Fibroblast of skin of left biceps (primary cell): ENCODE measurements at regions not wholly inside any gene's neighbourhood (a gene's known extent, or its start where the extent isn't known, plus 50 kb on each side); places are given as distances from the start of the nearest gene placed in this dataset.
"Not testable (repeated sequence)": the region's sequence is repeated elsewhere in the genome, so short reads cannot be mapped to it uniquely, and the experiment has no call there.

ENCODE experiments used
- DNase-seq, 2 experiments: peaks; one replicate each; pipeline ENCODE4 v3.0.0-alpha.2; 2013; ENCODE audit warnings: low read depth in 2 of 2

GRCh38 chr15:60259469-60259868, 138.3 kb downstream of the ANXA2 start:
- DNase-seq: no peak

GRCh38 chr15:60264088-60264487, 133.7 kb downstream of the ANXA2 start:
- DNase-seq: no peak

GRCh38 chr15:60264566-60264965, 133.2 kb downstream of the ANXA2 start:
- no peak for DNase-seq

- no peak for DNase-seq
These were observed 132.7 kb downstream of the ANXA2 start for GRCh38 chr15:60265057-60265456.

GRCh38 chr15:60272623-60273022, 125.2 kb downstream of the ANXA2 start:
- DNase-seq: no peak

GRCh38 chr15:60275624-60276023, 122.2 kb downstream of the ANXA2 start:
- no peak for DNase-seq

GRCh38 chr15:60278879-60279278, 118.9 kb downstream of the ANXA2 start:
- DNase-seq: no peak

GRCh38 chr15:60280259-60280658, 117.5 kb downstream of the ANXA2 start:
- no peak for DNase-seq

GRCh38 chr15:60283936-60284335, 113.8 kb downstream of the ANXA2 start:
- no peak for DNase-seq

- DNase-seq: not testable (repeated sequence)
These were observed 101.9 kb downstream of the ANXA2 start for GRCh38 chr15:60295901-60296300.

GRCh38 chr15:60297047-60297446, 100.7 kb downstream of the ANXA2 start:
- no peak for DNase-seq
